Loucy (cell line): ENCODE measurements at regions not wholly inside any gene's neighbourhood (a gene's known extent, or its start where the extent isn't known, plus 50 kb on each side); places are given as distances from the start of the nearest gene placed in this dataset.

ENCODE experiments used
- CTCF ChIP-seq: fragments of 200-600 bp; sonication (generic); conservative IDR thresholded peaks from 2 replicates; pipeline ENCODE4 v1.5.1; 2014; ENCODE audit warnings: mild to moderate bottlenecking, antibody characterized with exemption, low read length
- EZH2phosphoT487 ChIP-seq: fragments of 200-600 bp; IDR thresholded peaks from 2 replicates; pipeline ENCODE4 v1.6.1; 2018; ENCODE audit warnings: antibody characterized with exemption, mild to moderate bottlenecking, moderate library complexity, borderline replicate concordance

GRCh38 chr4:126291886-126292285 lies 977.1 kb downstream of the FAT4 start:
- TF ChIP-seq CTCF (no peak), EZH2phosphoT487 (no peak)
